ENCODE measurements at regions not wholly inside any gene's neighbourhood (a gene's known extent, or its start where the extent isn't known, plus 50 kb on each side); places are given as distances from the start of the nearest gene placed in this dataset.

GRCh38 chr5:3839151-3839550 lies 243.5 kb downstream of the IRX1 start:
- DNase-seq (ENCODE audit: low read depth, low spot score), result no peak
- H3K9me3 Mint-ChIP-seq, result peaks cover 2% of the 10 kb centered on the region
- no peak for TF ChIP-seq CTCF (conservative IDR thresholded peaks at IDR 0.05)
- peaks cover 8% of the 10 kb centered on the region for H3K4me1 Mint-ChIP-seq
- no peaks in the 10 kb centered on the region for H3K36me3 Mint-ChIP-seq (ENCODE audit: low read depth)
- H3K4me3 Mint-ChIP-seq, result no peak overlapping the region
- H3K27ac Mint-ChIP-seq (ENCODE audit: unreplicated experiment), result no peak overlapping the region
- H3K27me3 Mint-ChIP-seq (ENCODE audit: low read depth), result no peaks in the 10 kb centered on the region

GRCh38 chr5:3842591-3842990 lies 247.0 kb downstream of the IRX1 start:
- H3K4me1 Mint-ChIP-seq, result peaks cover 16% of the 10 kb centered on the region
- H3K36me3 Mint-ChIP-seq (ENCODE audit: low read depth), result peaks cover 2% of the 10 kb centered on the region
- DNase-seq (ENCODE audit: low read depth, low spot score), result no peak
- H3K27ac Mint-ChIP-seq (ENCODE audit: unreplicated experiment), result no peak overlapping the region
- peaks cover 5% of the 10 kb centered on the region for H3K9me3 Mint-ChIP-seq
- H3K4me3 Mint-ChIP-seq, result no peak overlapping the region
- H3K27me3 Mint-ChIP-seq (ENCODE audit: low read depth), result no peaks in the 10 kb centered on the region
- TF ChIP-seq CTCF (conservative IDR thresholded peaks at IDR 0.05), result no peak

- Mint-ChIP-seq H3K36me3 (ENCODE audit: low read depth) (peaks cover 2% of the 10 kb centered on the region), H3K4me1 (peaks cover 16% of the 10 kb centered on the region), H3K4me3 (no peak overlapping the region), H3K9me3 (peaks cover 5% of the 10 kb centered on the region), H3K27ac (ENCODE audit: unreplicated experiment) (peak overlapping the region; percentile 76), H3K27me3 (ENCODE audit: low read depth) (no peaks in the 10 kb centered on the region)
- TF ChIP-seq CTCF (conservative IDR thresholded peaks at IDR 0.05), result no peak
- DNase-seq (ENCODE audit: low read depth, low spot score), result no peak
Observed at GRCh38 chr5:3843706-3844105, 248.1 kb downstream of the IRX1 start.

GRCh38 chr5:3844266-3844665 lies 248.6 kb downstream of the IRX1 start:
- Mint-ChIP-seq H3K27ac (ENCODE audit: unreplicated experiment) (peak overlapping the region; percentile 76), H3K9me3 (peaks cover 5% of the 10 kb centered on the region), H3K36me3 (ENCODE audit: low read depth) (peaks cover 2% of the 10 kb centered on the region), H3K27me3 (ENCODE audit: low read depth) (no peaks in the 10 kb centered on the region), H3K4me3 (no peak overlapping the region), H3K4me1 (peaks cover 16% of the 10 kb centered on the region)
- no peak for DNase-seq (ENCODE audit: low read depth, low spot score)
- no peak for TF ChIP-seq CTCF (conservative IDR thresholded peaks at IDR 0.05)

- Mint-ChIP-seq H3K27me3 (ENCODE audit: low read depth) (no peaks in the 10 kb centered on the region), H3K4me1 (peaks cover 16% of the 10 kb centered on the region), H3K36me3 (ENCODE audit: low read depth) (peaks cover 2% of the 10 kb centered on the region), H3K4me3 (no peak overlapping the region), H3K27ac (ENCODE audit: unreplicated experiment) (no peak overlapping the region), H3K9me3 (peaks cover 5% of the 10 kb centered on the region)
- DNase-seq (ENCODE audit: low read depth, low spot score), result no peak
- TF ChIP-seq CTCF (conservative IDR thresholded peaks at IDR 0.05), result no peak
Observed at GRCh38 chr5:3845230-3845629, 249.6 kb downstream of the IRX1 start.

All from neural crest cell (in vitro differentiated cells).